ENCODE measurements at regions not wholly inside any gene's neighbourhood (a gene's known extent, or its start where the extent isn't known, plus 50 kb on each side); places are given as distances from the start of the nearest gene placed in this dataset.

GRCh38 chr3:154889227-154889634 lies 190.9 kb upstream of the MME start:
- Histone ChIP-seq H3K9me3 (no peaks in the 10 kb centered on the region), H3K4me1 (ENCODE audit: insufficient read depth) (no peaks in the 10 kb centered on the region), H3K27ac (no peak overlapping the region), H3K36me3 (no peaks in the 10 kb centered on the region), H3K27me3 (no peaks in the 10 kb centered on the region), H3K4me3 (no peak overlapping the region)
- no peak for DNase-seq
- TF ChIP-seq, protein P1, sequence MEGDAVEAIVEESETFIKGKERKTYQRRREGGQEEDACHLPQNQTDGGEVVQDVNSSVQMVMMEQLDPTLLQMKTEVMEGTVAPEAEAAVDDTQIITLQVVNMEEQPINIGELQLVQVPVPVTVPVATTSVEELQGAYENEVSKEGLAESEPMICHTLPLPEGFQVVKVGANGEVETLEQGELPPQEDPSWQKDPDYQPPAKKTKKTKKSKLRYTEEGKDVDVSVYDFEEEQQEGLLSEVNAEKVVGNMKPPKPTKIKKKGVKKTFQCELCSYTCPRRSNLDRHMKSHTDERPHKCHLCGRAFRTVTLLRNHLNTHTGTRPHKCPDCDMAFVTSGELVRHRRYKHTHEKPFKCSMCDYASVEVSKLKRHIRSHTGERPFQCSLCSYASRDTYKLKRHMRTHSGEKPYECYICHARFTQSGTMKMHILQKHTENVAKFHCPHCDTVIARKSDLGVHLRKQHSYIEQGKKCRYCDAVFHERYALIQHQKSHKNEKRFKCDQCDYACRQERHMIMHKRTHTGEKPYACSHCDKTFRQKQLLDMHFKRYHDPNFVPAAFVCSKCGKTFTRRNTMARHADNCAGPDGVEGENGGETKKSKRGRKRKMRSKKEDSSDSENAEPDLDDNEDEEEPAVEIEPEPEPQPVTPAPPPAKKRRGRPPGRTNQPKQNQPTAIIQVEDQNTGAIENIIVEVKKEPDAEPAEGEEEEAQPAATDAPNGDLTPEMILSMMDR (IDR thresholded peaks at IDR 0.05), result no peak
- no peak for TF ChIP-seq POLR2A (IDR thresholded peaks at IDR 0.05)
- no peak for TF ChIP-seq EP300 (IDR thresholded peaks at IDR 0.05)
- 95 to 98% (median 98%) methylated on average over 26 to 36 of the region's 36 CpGs for WGBS, 3 donors
- intact Hi-C loops (cut with DNase I), result no loop called here

DNA sequence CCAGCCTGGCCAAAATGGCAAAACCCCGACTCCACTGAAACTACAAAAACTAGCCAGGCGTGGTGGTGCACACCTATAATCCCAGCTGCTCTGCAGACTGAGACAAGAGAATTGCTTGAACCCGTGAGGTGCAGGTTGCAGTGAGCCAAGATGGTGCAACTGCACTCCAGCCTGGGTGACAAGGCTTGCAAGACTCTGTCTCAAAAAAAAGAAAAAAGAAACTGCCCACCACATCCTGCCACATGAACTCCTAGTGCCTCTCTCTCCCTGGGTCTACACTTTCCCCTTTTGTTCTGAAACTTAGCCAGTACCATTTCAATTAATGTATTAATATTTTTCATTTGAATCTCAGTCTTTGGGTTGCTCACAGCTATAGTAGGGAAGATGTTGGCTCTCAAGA lies 192.2 kb upstream of the MME start:
- 94 to 100% (median 95%) methylated on average over 3 of the region's 3 CpGs for WGBS, 3 donors
- no peaks in the 10 kb centered on the region for H3K4me1 ChIP-seq (ENCODE audit: insufficient read depth)
- H3K27me3 ChIP-seq, result no peaks in the 10 kb centered on the region
- DNase-seq, result no peak
- intact Hi-C loops (cut with DNase I), result no loop called here
- no peak overlapping the region for H3K27ac ChIP-seq
- TF ChIP-seq POLR2A (IDR thresholded peaks at IDR 0.05) (no peak), EP300 (IDR thresholded peaks at IDR 0.05) (no peak)
- TF ChIP-seq, protein P1 (IDR thresholded peaks at IDR 0.05), result no peak
- H3K4me3 ChIP-seq, result no peak overlapping the region
- no peaks in the 10 kb centered on the region for H3K9me3 ChIP-seq
- no peaks in the 10 kb centered on the region for H3K36me3 ChIP-seq

DNA sequence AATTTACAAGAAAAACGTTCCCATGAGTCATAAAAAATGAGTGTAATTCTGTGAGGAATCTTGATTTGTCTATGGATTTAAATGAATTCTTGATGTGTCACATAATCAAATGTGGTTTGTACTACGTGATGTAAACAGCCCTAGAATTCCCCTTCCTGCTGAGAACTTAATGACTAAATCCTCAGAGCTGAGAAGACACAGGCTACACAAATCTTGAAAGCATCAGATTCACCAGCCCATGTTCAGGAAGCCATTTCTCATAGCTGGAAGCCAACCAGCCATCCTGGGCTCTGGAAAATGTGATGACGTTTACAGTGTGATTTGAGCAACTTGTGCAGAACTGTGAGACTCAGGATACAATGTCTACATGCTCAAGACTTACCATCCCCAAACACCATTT lies 193.7 kb upstream of the MME start:
- DNase-seq, result no peak
- Histone ChIP-seq H3K9me3 (no peaks in the 10 kb centered on the region), H3K4me1 (ENCODE audit: insufficient read depth) (no peaks in the 10 kb centered on the region), H3K36me3 (no peaks in the 10 kb centered on the region), H3K27me3 (no peaks in the 10 kb centered on the region), H3K27ac (no peak overlapping the region), H3K4me3 (no peak overlapping the region)
- TF ChIP-seq EP300 (IDR thresholded peaks at IDR 0.05) (no peak), POLR2A (IDR thresholded peaks at IDR 0.05) (no peak)
- TF ChIP-seq, protein P1 (IDR thresholded peaks at IDR 0.05), result no peak
- intact Hi-C loops (cut with DNase I), result no loop called here
- 47 to 48% (median 47%) methylated on average over 3 of the region's 3 CpGs for WGBS, 3 donors

GRCh38 chr3:154885418-154885817 lies 194.7 kb upstream of the MME start:
- TF ChIP-seq EP300 (IDR thresholded peaks at IDR 0.05) (no peak), POLR2A (IDR thresholded peaks at IDR 0.05) (no peak)
- TF ChIP-seq, protein P1 (IDR thresholded peaks at IDR 0.05), result no peak
- no peaks in the 10 kb centered on the region for H3K4me1 ChIP-seq (ENCODE audit: insufficient read depth)
- no peaks in the 10 kb centered on the region for H3K36me3 ChIP-seq
- no peak for DNase-seq
- no peak overlapping the region for H3K27ac ChIP-seq
- no peak overlapping the region for H3K4me3 ChIP-seq
- intact Hi-C loops (cut with DNase I), result no loop called here
- H3K9me3 ChIP-seq, result no peaks in the 10 kb centered on the region
- H3K27me3 ChIP-seq, result no peaks in the 10 kb centered on the region
- WGBS, 3 donors, result 90 to 95% (median 91%) methylated on average over 3 of the region's 3 CpGs

DNA sequence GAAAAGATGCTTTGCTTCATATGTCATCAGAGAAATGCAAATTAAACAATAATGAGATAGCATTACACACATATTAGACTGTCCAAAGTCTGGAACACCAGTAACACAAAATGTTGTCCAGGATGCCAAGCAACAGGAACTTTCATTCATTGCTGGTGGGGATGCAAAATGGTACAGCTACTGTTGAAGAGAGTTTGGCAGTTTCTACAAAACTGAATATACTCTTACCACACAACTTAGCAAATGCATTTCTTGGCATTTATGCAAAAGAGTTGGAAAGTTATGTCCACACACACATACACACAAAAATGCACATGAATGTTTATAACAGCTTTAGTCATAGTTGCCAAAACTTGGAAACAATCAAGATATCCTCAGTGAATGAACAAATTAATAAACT lies 195.2 kb upstream of the MME start:
- DNase-seq, result no peak
- Histone ChIP-seq H3K27me3 (no peaks in the 10 kb centered on the region), H3K9me3 (no peaks in the 10 kb centered on the region), H3K4me1 (ENCODE audit: insufficient read depth) (no peaks in the 10 kb centered on the region), H3K27ac (no peak overlapping the region), H3K36me3 (no peaks in the 10 kb centered on the region), H3K4me3 (no peak overlapping the region)
- no peak for TF ChIP-seq POLR2A (IDR thresholded peaks at IDR 0.05)
- TF ChIP-seq, protein P1 (IDR thresholded peaks at IDR 0.05), result no peak
- TF ChIP-seq EP300 (IDR thresholded peaks at IDR 0.05), result no peak
- intact Hi-C loops (cut with DNase I), result no loop called here
